ENCODE measurements at regions not wholly inside any gene's neighbourhood (a gene's known extent, or its start where the extent isn't known, plus 50 kb on each side); places are given as distances from the start of the nearest gene placed in this dataset.

GRCh38 chr3:78148986-78149717 is 1109.3 kb downstream of the ROBO2 start:
- Histone ChIP-seq H3K27me3 (ENCODE audit: control insufficient read depth in 2 of 2, insufficient read depth in 2 of 2, low read length in 2 of 2) (no peaks in the 10 kb centered on the region), H3K4me1 (ENCODE audit: control insufficient read depth in 1 of 2, insufficient read depth in 2 of 2, low read length in 2 of 2) (no peaks in the 10 kb centered on the region), H3K27ac (ENCODE audit: low read depth in 1 of 2, low read length in 2 of 2) (no peak overlapping the region), H3K79me2 (ENCODE audit: insufficient read depth, low read length) (no peaks in the 10 kb centered on the region), H3K4me2 (replicated peaks; ENCODE audit: extremely low read depth, low read length, poor library complexity, severe bottlenecking) (no peak overlapping the region), H3K9me3 (replicated peaks in 1 of 2; ENCODE audit: control insufficient read depth in 1 of 2, insufficient read depth in 1 of 2, low read length in 2 of 2) (peaks cover 0 to 11% of the 10 kb centered on the region in 2 donors), H2AFZ (ENCODE audit: insufficient read depth, low read depth, low read length, poor library complexity, severe bottlenecking) (no peak overlapping the region), H3K9ac (ENCODE audit: insufficient read depth, low read length, poor library complexity, severe bottlenecking) (no peak overlapping the region), H3K4me3 (replicated peaks in 1 of 3; ENCODE audit: low read depth in 2 of 3, low read length in 3 of 3) (no peak overlapping the region), H4K20me1 (ENCODE audit: insufficient read depth, low read length) (no peaks in the 10 kb centered on the region), H3K36me3 (replicated peaks in 1 of 2; ENCODE audit: control insufficient read depth in 1 of 2, insufficient read depth in 2 of 2, low read length in 2 of 2) (no peaks in the 10 kb centered on the region)
- WGBS (ENCODE audit: insufficient coverage): no CpG with 5 or more reads among the region's 2 CpGs
- H3K4me3 Mint-ChIP-seq: no peak overlapping the region
- intact Hi-C loops (cut with micrococcal nuclease): no loop called here
- H3K27me3 Mint-ChIP-seq (ENCODE audit: low read depth in 3 of 3): no peaks in the 10 kb centered on the region
- no peaks in the 10 kb centered on the region for H3K4me1 Mint-ChIP-seq
- H3K9me3 Mint-ChIP-seq: peaks cover 0 to 8% (median 2%) of the 10 kb centered on the region in 7 donors
- no peak for TF ChIP-seq CTCF (IDR thresholded peaks at IDR 0.05)
- no peaks in the 10 kb centered on the region for H3K36me3 Mint-ChIP-seq
- no peak for DNase-seq
- H3K27ac Mint-ChIP-seq: no peak overlapping the region

GRCh38 chr3:78153973-78154372 is 1114.1 kb downstream of the ROBO2 start:
- Histone ChIP-seq H4K20me1 (ENCODE audit: insufficient read depth, low read length) (no peaks in the 10 kb centered on the region), H3K9ac (ENCODE audit: insufficient read depth, low read length, poor library complexity, severe bottlenecking) (no peak overlapping the region), H3K27me3 (ENCODE audit: control insufficient read depth in 2 of 2, insufficient read depth in 2 of 2, low read length in 2 of 2) (no peaks in the 10 kb centered on the region), H3K36me3 (replicated peaks in 1 of 2; ENCODE audit: control insufficient read depth in 1 of 2, insufficient read depth in 2 of 2, low read length in 2 of 2) (no peaks in the 10 kb centered on the region), H3K4me3 (replicated peaks in 1 of 3; ENCODE audit: low read depth in 2 of 3, low read length in 3 of 3) (no peak overlapping the region), H3K9me3 (replicated peaks in 1 of 2; ENCODE audit: control insufficient read depth in 1 of 2, insufficient read depth in 1 of 2, low read length in 2 of 2) (peaks cover 0 to 21% of the 10 kb centered on the region in 2 donors), H2AFZ (ENCODE audit: insufficient read depth, low read depth, low read length, poor library complexity, severe bottlenecking) (no peak overlapping the region), H3K4me1 (ENCODE audit: control insufficient read depth in 1 of 2, insufficient read depth in 2 of 2, low read length in 2 of 2) (no peaks in the 10 kb centered on the region), H3K79me2 (ENCODE audit: insufficient read depth, low read length) (no peaks in the 10 kb centered on the region), H3K27ac (ENCODE audit: low read depth in 1 of 2, low read length in 2 of 2) (no peak overlapping the region), H3K4me2 (replicated peaks; ENCODE audit: extremely low read depth, low read length, poor library complexity, severe bottlenecking) (no peak overlapping the region)
- intact Hi-C loops (cut with micrococcal nuclease): no loop called here
- TF ChIP-seq CTCF (IDR thresholded peaks at IDR 0.05): no peak
- DNase-seq: no peak
- Mint-ChIP-seq H3K4me3 (no peak overlapping the region), H3K36me3 (no peaks in the 10 kb centered on the region), H3K27ac (no peak overlapping the region), H3K9me3 (peaks cover 0 to 15% (median 2%) of the 10 kb centered on the region in 7 donors), H3K27me3 (ENCODE audit: low read depth in 3 of 3) (no peaks in the 10 kb centered on the region), H3K4me1 (no peaks in the 10 kb centered on the region)
- 92% methylated on average over 4 of the region's 4 CpGs for WGBS (ENCODE audit: insufficient coverage)

All from CD14-positive monocyte (primary cell).